B cell (primary cell): ENCODE measurements at regions not wholly inside any gene's neighbourhood (a gene's known extent, or its start where the extent isn't known, plus 50 kb on each side); places are given as distances from the start of the nearest gene placed in this dataset.

Experiments used
- CTCF ChIP-seq: fragments of 200-600 bp; IDR thresholded peaks from one replicate; pipeline ENCODE4 v1.8.0; 2022; ENCODE audit warnings: antibody characterized with exemption, mild to moderate bottlenecking
- EZH2 ChIP-seq: IDR thresholded peaks from 2 replicates; pipeline ENCODE4 v1.6.1; 2012; ENCODE audit warnings: borderline replicate concordance, low read depth, mild to moderate bottlenecking, moderate library complexity, low read length; ENCODE audit not compliant: insufficient read depth, poor library complexity, severe bottlenecking

GRCh38 chr2:78780256-78780655 lies 245.2 kb upstream of the REG3G start:
- TF ChIP-seq CTCF (no peak), EZH2 (no peak)
